AG09309 (cell line): ENCODE measurements at regions not wholly inside any gene's neighbourhood (a gene's known extent, or its start where the extent isn't known, plus 50 kb on each side); places are given as distances from the start of the nearest gene placed in this dataset.
A peak's percentile ranks its signal among the peaks of the same experiment; 100 is the strongest.

Experiments used
- DNase-seq: peaks from one replicate; pipeline ENCODE4 v3.0.0-alpha.2; 2010; ENCODE audit warnings: low read depth
- H3K4me3 ChIP-seq: 2 replicates; pipeline ENCODE4 v1.5.1; 2011; ENCODE audit warnings: mild to moderate bottlenecking, low read depth, low read length, moderate library complexity; ENCODE audit not compliant: control insufficient read depth
- TF ChIP-seq, protein P1 (sequence below): IDR thresholded peaks from 2 replicates; pipeline ENCODE4 v1.5.1; 2011; ENCODE audit warnings: mild to moderate bottlenecking, low read depth, low read length, inconsistent platforms; ENCODE audit not compliant: insufficient read depth, control insufficient read depth; ENCODE audit errors: missing control alignments

DNA sequence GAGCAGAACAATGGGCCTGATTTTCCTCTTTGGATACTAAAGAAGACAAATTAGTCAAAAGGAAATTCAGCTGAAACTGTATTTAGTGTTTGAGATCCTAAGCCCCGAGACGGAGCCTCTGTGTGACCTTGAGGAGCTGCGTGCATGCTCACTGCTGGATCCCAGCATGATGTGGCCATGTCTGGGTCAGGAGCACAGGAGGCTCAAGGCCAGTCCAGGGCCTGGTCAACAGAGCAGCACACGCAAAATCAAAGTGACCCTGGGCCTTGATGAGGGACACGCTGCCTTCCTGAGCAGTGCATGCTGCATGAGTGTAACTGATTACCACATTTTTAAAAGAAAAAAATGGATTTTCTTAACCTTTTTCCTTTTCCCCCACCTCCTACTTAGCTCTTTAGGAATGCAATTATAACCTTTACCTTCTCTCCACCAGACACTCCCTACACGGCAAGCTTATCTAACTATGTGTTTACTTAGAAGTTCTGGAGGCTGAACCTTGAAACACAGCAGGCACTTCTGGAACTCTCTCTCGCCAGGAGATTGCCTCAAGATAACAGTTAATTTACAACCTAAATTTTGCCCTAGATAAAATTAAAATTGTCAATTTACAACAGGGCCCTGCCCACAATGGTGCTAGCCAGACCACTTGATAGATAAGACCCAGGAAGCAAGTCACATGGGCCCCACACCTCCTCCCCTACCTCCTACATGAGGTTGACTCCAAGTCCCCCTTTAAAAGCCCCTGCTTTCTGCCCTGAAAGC, 144.6 kb downstream of the LRIG2 start:
- TF ChIP-seq, protein P1, sequence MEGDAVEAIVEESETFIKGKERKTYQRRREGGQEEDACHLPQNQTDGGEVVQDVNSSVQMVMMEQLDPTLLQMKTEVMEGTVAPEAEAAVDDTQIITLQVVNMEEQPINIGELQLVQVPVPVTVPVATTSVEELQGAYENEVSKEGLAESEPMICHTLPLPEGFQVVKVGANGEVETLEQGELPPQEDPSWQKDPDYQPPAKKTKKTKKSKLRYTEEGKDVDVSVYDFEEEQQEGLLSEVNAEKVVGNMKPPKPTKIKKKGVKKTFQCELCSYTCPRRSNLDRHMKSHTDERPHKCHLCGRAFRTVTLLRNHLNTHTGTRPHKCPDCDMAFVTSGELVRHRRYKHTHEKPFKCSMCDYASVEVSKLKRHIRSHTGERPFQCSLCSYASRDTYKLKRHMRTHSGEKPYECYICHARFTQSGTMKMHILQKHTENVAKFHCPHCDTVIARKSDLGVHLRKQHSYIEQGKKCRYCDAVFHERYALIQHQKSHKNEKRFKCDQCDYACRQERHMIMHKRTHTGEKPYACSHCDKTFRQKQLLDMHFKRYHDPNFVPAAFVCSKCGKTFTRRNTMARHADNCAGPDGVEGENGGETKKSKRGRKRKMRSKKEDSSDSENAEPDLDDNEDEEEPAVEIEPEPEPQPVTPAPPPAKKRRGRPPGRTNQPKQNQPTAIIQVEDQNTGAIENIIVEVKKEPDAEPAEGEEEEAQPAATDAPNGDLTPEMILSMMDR: no peak
- DNase-seq: no peak
- H3K4me3 ChIP-seq: no peak overlapping the region

DNA sequence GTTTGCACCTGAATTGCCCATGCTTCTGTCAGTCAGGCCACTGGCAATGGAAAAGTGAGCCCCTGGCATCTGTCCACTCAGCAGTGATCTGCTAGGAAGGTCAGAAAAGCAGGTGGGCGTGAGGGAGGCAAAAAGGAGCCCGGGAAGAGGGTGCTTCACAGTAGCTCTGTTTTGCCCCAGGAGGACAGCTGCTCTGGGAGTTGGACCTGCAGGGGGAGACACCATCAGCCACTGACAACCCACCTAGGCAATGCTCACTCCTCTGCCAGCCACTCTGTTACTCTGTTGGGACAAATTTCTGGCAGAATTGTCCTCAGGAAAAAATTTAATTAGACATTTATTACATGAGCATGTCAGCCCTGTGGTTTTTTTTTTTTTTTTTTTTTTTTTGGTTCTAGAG, 146.4 kb downstream of the LRIG2 start:
- no peak overlapping the region for H3K4me3 ChIP-seq
- TF ChIP-seq, protein P1: peak; percentile 33
- no peak for DNase-seq

- DNase-seq: no peak
- TF ChIP-seq, protein P1: no peak
- no peak overlapping the region for H3K4me3 ChIP-seq
Measured at GRCh38 chr1:113219828-113220227, 146.8 kb downstream of the LRIG2 start.

DNA sequence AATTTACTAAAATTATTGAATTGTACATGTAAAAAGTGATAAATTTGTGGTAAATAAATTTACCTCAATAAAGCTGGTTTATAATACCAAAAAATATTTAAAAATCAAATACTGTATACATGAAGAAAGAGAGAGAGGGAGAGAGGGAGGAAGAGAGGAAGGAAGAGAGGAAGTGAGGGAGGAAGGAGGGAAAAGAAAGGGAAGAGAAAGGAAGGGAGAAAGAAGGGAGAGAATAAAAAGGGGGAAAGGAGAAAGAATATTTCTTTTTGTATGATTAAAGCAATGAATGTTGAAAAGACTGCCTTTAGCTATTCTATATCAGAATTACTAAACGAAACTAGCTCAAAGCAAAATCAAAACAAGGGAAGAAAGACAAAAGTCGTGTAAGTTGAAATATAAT, 150.0 kb downstream of the LRIG2 start:
- no peak for DNase-seq
- TF ChIP-seq, protein P1: no peak
- H3K4me3 ChIP-seq: no peak overlapping the region

DNA sequence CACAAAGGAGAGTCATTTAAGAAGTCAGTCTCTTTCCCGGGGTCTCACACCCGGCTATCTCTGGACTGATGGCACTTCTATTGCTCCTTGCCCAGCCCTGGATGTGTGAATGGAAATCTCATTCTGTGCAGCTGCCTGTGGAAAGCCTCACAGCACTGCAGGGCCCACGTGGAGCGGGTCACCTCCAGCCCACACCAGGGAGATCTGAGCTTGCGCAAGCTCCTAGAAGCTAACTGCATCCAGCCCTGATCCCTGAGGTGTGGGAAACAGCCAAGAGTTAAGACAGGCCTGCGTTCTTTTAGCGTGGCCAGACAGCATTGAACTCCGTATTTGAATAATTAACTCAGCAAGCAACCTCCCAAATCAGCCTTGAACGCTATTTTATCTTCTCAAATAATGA, 150.5 kb downstream of the LRIG2 start:
- no peak overlapping the region for H3K4me3 ChIP-seq
- no peak for DNase-seq
- TF ChIP-seq, protein P1: no peak

GRCh38 chr1:113226148-113226547, 153.2 kb downstream of the LRIG2 start:
- H3K4me3 ChIP-seq: no peak overlapping the region
- TF ChIP-seq, protein P1: no peak
- DNase-seq: no peak
